ENCODE measurements at regions not wholly inside any gene's neighbourhood (a gene's known extent, or its start where the extent isn't known, plus 50 kb on each side); places are given as distances from the start of the nearest gene placed in this dataset.

DNA sequence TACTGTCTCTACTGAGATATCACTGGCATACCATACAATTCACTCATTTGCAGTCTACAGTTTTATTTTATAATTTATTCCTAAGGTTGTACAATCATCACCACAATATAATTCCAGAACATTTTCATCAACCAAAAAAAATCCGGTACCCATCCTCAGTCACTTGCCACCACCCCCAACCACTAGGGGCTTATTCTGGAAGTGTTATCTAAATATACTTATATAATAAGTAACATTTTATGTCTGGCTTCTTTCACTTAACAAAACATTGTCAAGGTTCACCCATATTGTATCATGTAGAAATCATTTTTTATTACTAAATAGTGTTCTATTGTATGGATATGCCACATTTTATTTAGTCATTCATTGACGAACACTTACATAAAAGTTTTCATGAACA, 440.8 kb downstream of the RNF144A start:
- TF ChIP-seq, protein P1, sequence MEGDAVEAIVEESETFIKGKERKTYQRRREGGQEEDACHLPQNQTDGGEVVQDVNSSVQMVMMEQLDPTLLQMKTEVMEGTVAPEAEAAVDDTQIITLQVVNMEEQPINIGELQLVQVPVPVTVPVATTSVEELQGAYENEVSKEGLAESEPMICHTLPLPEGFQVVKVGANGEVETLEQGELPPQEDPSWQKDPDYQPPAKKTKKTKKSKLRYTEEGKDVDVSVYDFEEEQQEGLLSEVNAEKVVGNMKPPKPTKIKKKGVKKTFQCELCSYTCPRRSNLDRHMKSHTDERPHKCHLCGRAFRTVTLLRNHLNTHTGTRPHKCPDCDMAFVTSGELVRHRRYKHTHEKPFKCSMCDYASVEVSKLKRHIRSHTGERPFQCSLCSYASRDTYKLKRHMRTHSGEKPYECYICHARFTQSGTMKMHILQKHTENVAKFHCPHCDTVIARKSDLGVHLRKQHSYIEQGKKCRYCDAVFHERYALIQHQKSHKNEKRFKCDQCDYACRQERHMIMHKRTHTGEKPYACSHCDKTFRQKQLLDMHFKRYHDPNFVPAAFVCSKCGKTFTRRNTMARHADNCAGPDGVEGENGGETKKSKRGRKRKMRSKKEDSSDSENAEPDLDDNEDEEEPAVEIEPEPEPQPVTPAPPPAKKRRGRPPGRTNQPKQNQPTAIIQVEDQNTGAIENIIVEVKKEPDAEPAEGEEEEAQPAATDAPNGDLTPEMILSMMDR (IDR thresholded peaks at IDR 0.05; ENCODE audit: low read length), result no peak
- no peak for TF ChIP-seq EZH2phosphoT487 (IDR thresholded peaks at IDR 0.05; ENCODE audit: low read length)
- TF ChIP-seq EZH2 (optimal IDR thresholded peaks at IDR 0.05; ENCODE audit: low read depth, low read length), result no peak
